Right lobe of liver (tissue), 6 donors: ENCODE measurements at regions not wholly inside any gene's neighbourhood (a gene's known extent, or its start where the extent isn't known, plus 50 kb on each side); places are given as distances from the start of the nearest gene placed in this dataset.
"Not testable (repeated sequence)": the region's sequence is repeated elsewhere in the genome, so short reads cannot be mapped to it uniquely, and the experiment has no call there.

Experiments used
- ATAC-seq, 4 donors: fragments of 200-7000 bp; cut with Tn5 transposase; one replicate each; pipeline ENCODE4 v1.9.1; 2020; ENCODE audit warnings: mild to moderate bottlenecking in 4 of 4, moderate library complexity in 4 of 4
- DNase-seq, 3 donors: peaks; one replicate each; pipeline ENCODE4 v3.0.0-alpha.2; 2020
- H3K27ac ChIP-seq, 3 donors: fragments of 200-600 bp; one replicate each; pipeline ENCODE4 v1.8.0; 2022
- H3K27me3 ChIP-seq, 2 donors: fragments of 200-600 bp; one replicate each; pipeline ENCODE4 v1.8.0; 2022
- H3K36me3 ChIP-seq, 4 donors: fragments of 200-600 bp; sonication (generic) in 1 of 4; one replicate each; pipeline versions ENCODE4 v1.5.1 to v1.8.0; 2017 to 2022; ENCODE audit warnings: control low read depth in 1 of 4
- H3K4me1 ChIP-seq, 4 donors: fragments of 200-600 bp; sonication (generic) in 1 of 4; one replicate each; pipeline versions ENCODE4 v1.5.1 to v1.8.0; 2017 to 2022; ENCODE audit warnings: control low read depth in 1 of 4
- H3K4me3 ChIP-seq, 3 donors: fragments of 200-600 bp; one replicate each; pipeline ENCODE4 v1.8.0; 2022
- H3K9me3 ChIP-seq, 4 donors: fragments of 200-600 bp; sonication (generic) in 1 of 4; one replicate each; pipeline versions ENCODE4 v1.5.1 to v1.8.0; 2017 to 2022; ENCODE audit warnings: control low read depth in 1 of 4
- POLR2A ChIP-seq: fragments of 450-650 bp; IDR thresholded peaks from one replicate; pipeline ENCODE4 v1.6.1; 2017; ENCODE audit warnings: antibody characterized with exemption, mild to moderate bottlenecking
- WGBS: methylation state at CpG from one replicate; pipeline ENCODE4 v1.1.6; 2018; ENCODE audit warnings: low coverage, low lambda C conversion rate; ENCODE audit not compliant: insufficient coverage; ENCODE audit errors: missing lambda C conversion rate; 5-methylcytosine and 5-hydroxymethylcytosine counted together
- intact Hi-C, 2 donors: fragments of 100-400 bp; cut with DNase I; formaldehyde crosslinking; loops; one replicate each; pipeline versions ENCODE4 v1.11.2 to v1.14.1; 2022
- TF ChIP-seq, protein P1 (sequence below), 4 donors: fragments of 200-600 bp in 3 of 4; fragments of 450-650 bp in 1 of 4; IDR thresholded peaks; one replicate each; pipeline versions ENCODE4 v1.5.1 to v1.8.0; 2016 to 2022; ENCODE audit warnings: antibody characterized with exemption in 4 of 4, mild to moderate bottlenecking in 2 of 4
- donor health status: DM: no; HTN: yes; CAD: no.
- donor health status: DM: no; HTN: no; CAD: no.
- donor health status: DM: no; HTN: no; CAD: no.
- donor health status: DM: no; HTN: yes; CAD: no.
- donor health status: DM: no; HTN: yes; CAD: no.

- Histone ChIP-seq H3K4me1 (no peaks in the 10 kb centered on the region), H3K27ac (no peak overlapping the region), H3K27me3 (no peaks in the 10 kb centered on the region), H3K9me3 (no peaks in the 10 kb centered on the region), H3K36me3 (no peaks in the 10 kb centered on the region), H3K4me3 (no peak overlapping the region)
- intact Hi-C loops, result no loop called here
- no peak for ATAC-seq
- DNase-seq, result no peak
- TF ChIP-seq POLR2A, result no peak
- TF ChIP-seq, protein P1, sequence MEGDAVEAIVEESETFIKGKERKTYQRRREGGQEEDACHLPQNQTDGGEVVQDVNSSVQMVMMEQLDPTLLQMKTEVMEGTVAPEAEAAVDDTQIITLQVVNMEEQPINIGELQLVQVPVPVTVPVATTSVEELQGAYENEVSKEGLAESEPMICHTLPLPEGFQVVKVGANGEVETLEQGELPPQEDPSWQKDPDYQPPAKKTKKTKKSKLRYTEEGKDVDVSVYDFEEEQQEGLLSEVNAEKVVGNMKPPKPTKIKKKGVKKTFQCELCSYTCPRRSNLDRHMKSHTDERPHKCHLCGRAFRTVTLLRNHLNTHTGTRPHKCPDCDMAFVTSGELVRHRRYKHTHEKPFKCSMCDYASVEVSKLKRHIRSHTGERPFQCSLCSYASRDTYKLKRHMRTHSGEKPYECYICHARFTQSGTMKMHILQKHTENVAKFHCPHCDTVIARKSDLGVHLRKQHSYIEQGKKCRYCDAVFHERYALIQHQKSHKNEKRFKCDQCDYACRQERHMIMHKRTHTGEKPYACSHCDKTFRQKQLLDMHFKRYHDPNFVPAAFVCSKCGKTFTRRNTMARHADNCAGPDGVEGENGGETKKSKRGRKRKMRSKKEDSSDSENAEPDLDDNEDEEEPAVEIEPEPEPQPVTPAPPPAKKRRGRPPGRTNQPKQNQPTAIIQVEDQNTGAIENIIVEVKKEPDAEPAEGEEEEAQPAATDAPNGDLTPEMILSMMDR (IDR thresholded peaks at IDR 0.05), result no peak
- WGBS, result 49% methylated on average over 3 of the region's 4 CpGs
Observed at GRCh38 chr11:127935081-127935480, 652.3 kb downstream of the ETS1 start.

DNA sequence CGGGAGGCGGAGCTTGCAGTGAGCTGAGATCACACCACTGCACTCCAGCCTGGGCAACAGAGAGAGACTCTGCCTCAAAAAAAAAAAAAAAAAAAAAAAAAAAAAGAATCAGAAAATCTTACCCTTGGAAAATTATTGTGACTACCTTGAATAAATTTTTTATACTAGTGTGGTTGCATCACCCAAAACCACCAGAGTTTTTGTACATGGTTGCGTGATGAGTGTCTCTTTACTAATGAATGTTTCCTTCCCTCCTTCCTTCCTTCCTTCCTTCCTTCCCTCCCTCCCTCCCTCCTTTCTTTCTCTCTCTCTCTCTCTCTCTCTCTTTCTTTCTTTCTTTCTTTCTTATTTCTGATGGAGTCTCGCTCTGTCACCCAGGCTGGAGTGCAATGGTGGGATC, 653.4 kb downstream of the ETS1 start:
- ATAC-seq, DNase-seq, H3K4me1 ChIP-seq, H3K27me3 ChIP-seq, H3K9me3 ChIP-seq, H3K36me3 ChIP-seq, H3K27ac ChIP-seq, H3K4me3 ChIP-seq, intact Hi-C loops: not testable (repeated sequence)
- WGBS, result 89% methylated on average over 4 of the region's 4 CpGs

DNA sequence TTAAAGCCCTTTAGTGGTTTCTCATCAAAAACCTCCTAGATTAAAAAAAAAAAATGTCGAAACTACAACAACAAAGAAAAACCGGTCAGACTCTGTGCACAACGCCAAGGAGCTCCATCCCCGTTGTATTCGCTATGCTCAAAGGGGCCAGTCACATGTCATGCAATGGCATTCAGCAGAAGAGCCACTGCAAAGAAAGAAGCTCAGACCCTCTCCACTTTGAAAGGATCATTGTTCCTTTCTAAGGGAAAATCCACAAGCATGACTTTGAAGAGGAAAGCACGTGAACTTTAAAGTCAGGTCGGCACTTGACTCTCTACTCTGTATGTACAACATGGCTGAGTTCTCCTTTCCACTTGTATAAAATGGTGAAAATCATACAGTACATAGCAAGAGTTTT, 655.6 kb downstream of the ETS1 start:
- ATAC-seq, result no peak
- no peaks in the 10 kb centered on the region for H3K9me3 ChIP-seq
- DNase-seq, result no peak
- no peaks in the 10 kb centered on the region for H3K27me3 ChIP-seq
- no peak overlapping the region for H3K4me3 ChIP-seq
- WGBS, result 87% methylated on average over 7 of the region's 7 CpGs
- no peak for TF ChIP-seq POLR2A
- TF ChIP-seq, protein P1 (IDR thresholded peaks at IDR 0.05), result no peak
- H3K36me3 ChIP-seq, result no peaks in the 10 kb centered on the region
- H3K27ac ChIP-seq, result no peak overlapping the region
- no peaks in the 10 kb centered on the region for H3K4me1 ChIP-seq
- intact Hi-C loops, result no loop called here

DNA sequence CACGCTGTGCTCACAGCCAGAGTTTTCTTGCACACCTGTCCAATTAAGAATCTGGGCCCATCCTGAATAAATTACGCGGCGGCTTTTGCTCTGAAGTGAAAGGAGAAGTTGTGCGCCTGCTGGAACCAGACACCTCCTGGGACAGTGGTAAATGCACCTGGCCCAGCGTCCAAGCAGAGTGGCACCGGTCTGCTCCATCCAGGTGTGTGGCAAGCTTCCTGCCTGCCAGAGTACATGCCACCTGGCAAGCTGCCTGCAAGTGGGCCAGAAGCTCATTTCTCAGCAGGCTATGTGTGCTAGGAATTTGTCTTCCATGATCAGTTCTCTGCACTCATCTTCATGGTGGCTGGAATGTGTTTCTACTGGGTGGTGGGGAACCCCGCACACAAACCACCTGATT, 660.6 kb downstream of the ETS1 start:
- no peak for ATAC-seq
- Histone ChIP-seq H3K4me3 (no peak overlapping the region), H3K27ac (no peak overlapping the region), H3K36me3 (no peaks in the 10 kb centered on the region), H3K4me1 (no peaks in the 10 kb centered on the region), H3K27me3 (no peaks in the 10 kb centered on the region), H3K9me3 (no peaks in the 10 kb centered on the region)
- WGBS, result 93% methylated on average over 2 of the region's 8 CpGs
- no peak for TF ChIP-seq POLR2A
- TF ChIP-seq, protein P1 (IDR thresholded peaks at IDR 0.05), result no peak
- intact Hi-C loops, result no loop called here
- peak in 2 of 3 donors; percentile 22 to 42 for DNase-seq

DNA sequence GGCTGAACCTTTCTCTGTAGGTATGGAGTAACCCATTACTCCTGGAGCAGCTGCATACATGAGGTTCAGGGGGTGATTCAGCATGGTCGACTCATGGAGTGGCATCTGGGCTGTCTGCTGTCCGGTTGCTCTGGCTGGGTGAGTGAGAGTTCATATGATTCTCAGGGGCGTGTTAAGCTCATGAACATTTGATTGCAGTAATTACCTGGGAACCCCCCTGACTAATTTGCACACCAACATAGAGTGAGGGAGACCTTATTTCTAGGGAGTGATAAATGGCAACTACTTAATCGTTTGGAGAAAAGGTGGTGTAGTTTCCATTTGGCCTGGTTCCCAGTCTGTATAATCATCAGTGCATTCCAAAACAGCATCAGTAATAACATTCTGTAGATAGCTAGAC, 661.9 kb downstream of the ETS1 start:
- DNase-seq (no peak), ATAC-seq (no peak)
- no peaks in the 10 kb centered on the region for H3K4me1 ChIP-seq
- no peaks in the 10 kb centered on the region for H3K9me3 ChIP-seq
- intact Hi-C loops, result no loop called here
- TF ChIP-seq, protein P1 (IDR thresholded peaks at IDR 0.05), result no peak
- TF ChIP-seq POLR2A, result no peak
- no peak overlapping the region for H3K27ac ChIP-seq
- H3K36me3 ChIP-seq, result no peaks in the 10 kb centered on the region
- no peaks in the 10 kb centered on the region for H3K27me3 ChIP-seq
- WGBS, result 40% methylated on average over 3 of the region's 4 CpGs
- H3K4me3 ChIP-seq, result no peak overlapping the region
